B cell (primary cell): ENCODE measurements at regions not wholly inside any gene's neighbourhood (a gene's known extent, or its start where the extent isn't known, plus 50 kb on each side); places are given as distances from the start of the nearest gene placed in this dataset.

Experiments used
- ATAC-seq: fragments of 200-7000 bp; cut with Tn5 transposase; one replicate; pipeline ENCODE4 v1.10.0; 2021; ENCODE audit warnings: low read depth, mild to moderate bottlenecking, moderate number of reproducible peaks, moderate library complexity
- CTCF ChIA-PET: fragments of 350-600 bp; sonication (Branson Sonifier 250); formaldehyde crosslinking; loops from one replicate; lab custom pipeline; 2021; ENCODE audit warnings: antibody characterized with exemption, inconsistent platforms; lab: Charles Lee
- POLR2A ChIA-PET: fragments of 350-600 bp; sonication (Branson Sonifier 250); formaldehyde crosslinking; loops from one replicate; lab custom pipeline; 2021; ENCODE audit warnings: antibody characterized with exemption; lab: Charles Lee
- DNase-seq: peaks from one replicate; pipeline ENCODE4 v3.0.0; 2013
- H2AFZ ChIP-seq: 2 replicates; pipeline ENCODE4 v1.6.1; 2012; ENCODE audit warnings: mild to moderate bottlenecking, low read depth, low read length; ENCODE audit not compliant: insufficient read depth, poor library complexity, severe bottlenecking
- H3K27ac ChIP-seq, 2 donors: 1 replicate in 1 of 2; 2 replicates in 1 of 2; pipeline ENCODE4 v1.5.1; 2012 to 2013; ENCODE audit warnings: low read length in 2 of 2, mild to moderate bottlenecking in 2 of 2, moderate library complexity in 1 of 2
- H3K27me3 ChIP-seq, 4 experiments: fragments of 200-600 bp in 1 of 4; sonication (generic) in 1 of 4; replicated peaks in 1 of 4; 1 replicate in 2 of 4; 2 replicates in 2 of 4; pipeline versions ENCODE4 v1.6.1 to v1.7.0; 2013 to 2016; ENCODE audit warnings: low read length in 3 of 4, mild to moderate bottlenecking in 2 of 4, mixed read lengths in 1 of 4, moderate library complexity in 1 of 4; ENCODE audit not compliant: insufficient read depth in 4 of 4, control insufficient read depth in 3 of 4; ENCODE audit errors: control extremely low read depth in 1 of 4
- H3K36me3 ChIP-seq, 2 experiments: replicated peaks in 1 of 2; 1 replicate in 1 of 2; 2 replicates in 1 of 2; pipeline versions ENCODE4 v1.6.1 to v1.7.1; 2013; ENCODE audit warnings: low read length in 1 of 2; ENCODE audit not compliant: insufficient read depth in 2 of 2, control insufficient read depth in 1 of 2; ENCODE audit errors: control extremely low read depth in 1 of 2, extremely low read depth in 1 of 2
- H3K4me1 ChIP-seq, 2 donors: fragments of 200-600 bp in 1 of 2; sonication (generic) in 1 of 2; 1 replicate in 1 of 2; 2 replicates in 1 of 2; pipeline versions ENCODE4 v1.5.1 to v1.6.1; 2013 to 2017; ENCODE audit warnings: low read length in 2 of 2; ENCODE audit not compliant: control insufficient read depth in 2 of 2, insufficient read depth in 2 of 2
- H3K4me2 ChIP-seq: replicated peaks from 2 replicates; pipeline ENCODE3; 2012; ENCODE audit warnings: mild to moderate bottlenecking, low read depth, low read length; ENCODE audit not compliant: poor library complexity, severe bottlenecking
- H3K4me3 ChIP-seq, 5 experiments: fragments of 200-600 bp in 1 of 5; sonication (generic) in 1 of 5; 1 replicate in 3 of 5; 2 replicates in 2 of 5; pipeline versions ENCODE4 v1.5.1 to v1.7.0; 2011 to 2016; ENCODE audit warnings: low read length in 4 of 5, mild to moderate bottlenecking in 4 of 5, low read depth in 2 of 5, control low read depth in 1 of 5, moderate library complexity in 1 of 5; ENCODE audit not compliant: insufficient read depth in 1 of 5; ENCODE audit errors: control extremely low read depth in 1 of 5, extremely low read depth in 1 of 5
- H3K79me2 ChIP-seq: fragments of 200-600 bp; sonication (generic); one replicate; pipeline ENCODE4 v1.6.0; 2016; ENCODE audit warnings: low read length; ENCODE audit not compliant: control insufficient read depth, insufficient read depth
- H3K9ac ChIP-seq: fragments of 200-600 bp; sonication (generic); 2 replicates; pipeline ENCODE4 v1.6.1; 2017; ENCODE audit warnings: mild to moderate bottlenecking, low read length, moderate library complexity
- H3K9me3 ChIP-seq, 3 donors: one replicate each; pipeline versions ENCODE4 v1.6.1 to v1.7.1; 2013; ENCODE audit warnings: low read length in 2 of 3; ENCODE audit not compliant: control insufficient read depth in 2 of 3, insufficient read depth in 1 of 3; ENCODE audit errors: control extremely low read depth in 1 of 3
- H4K20me1 ChIP-seq: 2 replicates; pipeline ENCODE4 v1.6.0; 2012; ENCODE audit warnings: mild to moderate bottlenecking, low read length; ENCODE audit not compliant: insufficient read depth, control insufficient read depth, poor library complexity, severe bottlenecking
- H3K27ac Mint-ChIP-seq: one replicate; pipeline ENCODE4 v1.8.0; 2021; ENCODE audit warnings: mixed read lengths
- H3K27me3 Mint-ChIP-seq: one replicate; pipeline ENCODE4 v1.8.0; 2021; ENCODE audit warnings: mixed read lengths
- H3K4me1 Mint-ChIP-seq: one replicate; pipeline ENCODE4 v1.8.0; 2021; ENCODE audit warnings: mixed read lengths
- H3K4me3 Mint-ChIP-seq: one replicate; pipeline ENCODE4 v1.8.0; 2021; ENCODE audit warnings: mixed read lengths
- H3K9me3 Mint-ChIP-seq: one replicate; pipeline ENCODE4 v1.8.0; 2022; ENCODE audit warnings: mixed read lengths; ENCODE audit not compliant: insufficient read depth
- CTCF ChIP-seq: fragments of 200-600 bp; IDR thresholded peaks from one replicate; pipeline ENCODE4 v1.8.0; 2022; ENCODE audit warnings: antibody characterized with exemption, mild to moderate bottlenecking
- EZH2 ChIP-seq: IDR thresholded peaks from 2 replicates; pipeline ENCODE4 v1.6.1; 2012; ENCODE audit warnings: borderline replicate concordance, low read depth, mild to moderate bottlenecking, moderate library complexity, low read length; ENCODE audit not compliant: insufficient read depth, poor library complexity, severe bottlenecking
- WGBS: methylation state at CpG from one replicate; pipeline ENCODE4 v1.1.5; 2013; ENCODE audit warnings: missing lambda C conversion rate; ENCODE audit not compliant: insufficient coverage; 5-methylcytosine and 5-hydroxymethylcytosine counted together
- intact Hi-C: fragments of 100-400 bp; cut with micrococcal nuclease; formaldehyde crosslinking; loops from one replicate; pipeline ENCODE4 v1.10.0; 2022

- ChIA-PET CTCF (no interaction called here), POLR2A (no interaction called here)
- 100% methylated on average over 2 of the region's 7 CpGs for WGBS
- no peak overlapping the region for H3K4me2 ChIP-seq
- DNase-seq (no peak), ATAC-seq (no peak)
- no peaks in the 10 kb centered on the region for H4K20me1 ChIP-seq
- no peak overlapping the region for H3K9ac ChIP-seq
- H3K79me2 ChIP-seq: no peaks in the 10 kb centered on the region
- H3K27ac Mint-ChIP-seq: no peak overlapping the region
- H3K4me3 ChIP-seq: no peak overlapping the region
- intact Hi-C loops: no loop called here
- no peaks in the 10 kb centered on the region for H3K4me1 Mint-ChIP-seq
- no peaks in the 10 kb centered on the region for H3K27me3 Mint-ChIP-seq
- no peaks in the 10 kb centered on the region for H3K9me3 ChIP-seq
- no peaks in the 10 kb centered on the region for H3K27me3 ChIP-seq
- TF ChIP-seq CTCF (no peak), EZH2 (no peak)
- H3K4me3 Mint-ChIP-seq: no peak overlapping the region
- no peak overlapping the region for H2AFZ ChIP-seq
- no peaks in the 10 kb centered on the region for H3K4me1 ChIP-seq
- no peak overlapping the region for H3K27ac ChIP-seq
- peaks cover 2% of the 10 kb centered on the region for H3K9me3 Mint-ChIP-seq
- no peaks in the 10 kb centered on the region for H3K36me3 ChIP-seq
Measured at GRCh38 chr4:24073948-24074347, 184.1 kb upstream of the PPARGC1A start.

- TF ChIP-seq EZH2 (no peak), CTCF (no peak)
- Histone ChIP-seq H3K9me3 (no peaks in the 10 kb centered on the region), H3K4me2 (no peak overlapping the region), H2AFZ (no peak overlapping the region), H3K4me1 (no peaks in the 10 kb centered on the region), H3K79me2 (no peaks in the 10 kb centered on the region), H3K27me3 (no peaks in the 10 kb centered on the region), H3K4me3 (no peak overlapping the region), H4K20me1 (no peaks in the 10 kb centered on the region), H3K36me3 (no peaks in the 10 kb centered on the region), H3K27ac (no peak overlapping the region), H3K9ac (no peak overlapping the region)
- Mint-ChIP-seq H3K9me3 (peaks cover 2% of the 10 kb centered on the region), H3K4me1 (no peaks in the 10 kb centered on the region), H3K27me3 (no peaks in the 10 kb centered on the region), H3K4me3 (no peak overlapping the region), H3K27ac (no peak overlapping the region)
- ChIA-PET POLR2A (no interaction called here), CTCF (no interaction called here)
- no peak for ATAC-seq
- 80% methylated on average over 1 of the region's 2 CpGs for WGBS
- intact Hi-C loops: no loop called here
- no peak for DNase-seq
Measured at GRCh38 chr4:24071612-24072372, 181.9 kb upstream of the PPARGC1A start.
